ENCODE measurements at regions not wholly inside any gene's neighbourhood (a gene's known extent, or its start where the extent isn't known, plus 50 kb on each side); places are given as distances from the start of the nearest gene placed in this dataset.

GRCh38 chr2:129763966-129764365, 215.5 kb upstream of the RAB6C start:
- TF ChIP-seq EP300 (IDR thresholded peaks at IDR 0.05) (no peak), CTCF (IDR thresholded peaks at IDR 0.05) (no peak), POLR2A (IDR thresholded peaks at IDR 0.05) (no peak)
